Keratinocyte (primary cell): ENCODE measurements at regions not wholly inside any gene's neighbourhood (a gene's known extent, or its start where the extent isn't known, plus 50 kb on each side); places are given as distances from the start of the nearest gene placed in this dataset.

Experiments used
- DNase-seq: peaks from one replicate; pipeline ENCODE4 v3.0.0-alpha.2; 2011; ENCODE audit warnings: low read depth, missing footprints, low spot score
- FAIRE-seq: peaks from 2 replicates; lab custom pipeline; 2011; peaks lifted over from hg19 to GRCh38; lab: Jason Lieb, UNC
- H2AFZ ChIP-seq: 2 replicates; pipeline ENCODE4 v1.6.0; 2012; ENCODE audit warnings: low read length, control low read depth, inconsistent platforms; ENCODE audit not compliant: control insufficient read depth
- H3K27ac ChIP-seq: 2 replicates; pipeline ENCODE4 v1.5.1; 2011; ENCODE audit warnings: low read length; ENCODE audit not compliant: control insufficient read depth, insufficient read depth
- H3K27me3 ChIP-seq: 3 replicates; pipeline ENCODE4 v1.6.0; 2011; ENCODE audit warnings: low read length; ENCODE audit not compliant: control insufficient read depth, insufficient read depth; ENCODE audit errors: extremely low read depth
- H3K36me3 ChIP-seq, 2 experiments: 2 replicates in 1 of 2; 3 replicates in 1 of 2; pipeline ENCODE4 v1.5.1; 2011; ENCODE audit warnings: low read length in 2 of 2, mild to moderate bottlenecking in 1 of 2; ENCODE audit not compliant: control insufficient read depth in 2 of 2, insufficient read depth in 2 of 2; ENCODE audit errors: extremely low read depth in 1 of 2
- H3K4me1 ChIP-seq: 3 replicates; pipeline ENCODE4 v1.5.1; 2011; ENCODE audit warnings: low read length; ENCODE audit not compliant: control insufficient read depth, insufficient read depth; ENCODE audit errors: extremely low read depth
- H3K4me2 ChIP-seq: 3 replicates; pipeline ENCODE4 v1.6.0; 2011; ENCODE audit warnings: low read depth, low read length; ENCODE audit not compliant: control insufficient read depth, insufficient read depth; ENCODE audit errors: extremely low read depth
- H3K4me3 ChIP-seq, 3 experiments: fragments of 200-600 bp in 1 of 3; sonication (generic) in 1 of 3; 2 replicates in 2 of 3; 3 replicates in 1 of 3; pipeline ENCODE4 v1.5.1; 2011 to 2016; ENCODE audit warnings: low read length in 3 of 3, mild to moderate bottlenecking in 3 of 3, control low read depth in 2 of 3, inconsistent platforms in 1 of 3, low read depth in 1 of 3, mixed read lengths in 1 of 3, mixed run types in 1 of 3, moderate library complexity in 1 of 3; ENCODE audit not compliant: control insufficient read depth in 2 of 3, insufficient read depth in 2 of 3; ENCODE audit errors: extremely low read depth in 1 of 3
- H3K79me2 ChIP-seq: 2 replicates; pipeline ENCODE4 v1.6.0; 2012; ENCODE audit warnings: low read length; ENCODE audit not compliant: control insufficient read depth, insufficient read depth
- H3K9ac ChIP-seq: 3 replicates; pipeline ENCODE4 v1.6.0; 2011; ENCODE audit warnings: low read length; ENCODE audit not compliant: control insufficient read depth, insufficient read depth; ENCODE audit errors: extremely low read depth
- H3K9me1 ChIP-seq: 3 replicates; pipeline ENCODE4 v1.6.0; 2011; ENCODE audit warnings: low read length; ENCODE audit not compliant: control insufficient read depth, insufficient read depth; ENCODE audit errors: extremely low read depth
- H3K9me3 ChIP-seq: 2 replicates; pipeline ENCODE4 v1.5.1; 2012; ENCODE audit warnings: low read depth, low read length; ENCODE audit not compliant: control insufficient read depth
- H4K20me1 ChIP-seq: 3 replicates; pipeline ENCODE4 v1.6.0; 2011; ENCODE audit warnings: low read length; ENCODE audit not compliant: control insufficient read depth, insufficient read depth; ENCODE audit errors: extremely low read depth
- CTCF ChIP-seq, 3 experiments: IDR thresholded peaks in 1 of 3; conservative IDR thresholded peaks in 1 of 3; optimal IDR thresholded peaks in 1 of 3; 2 replicates in 2 of 3; 3 replicates in 1 of 3; pipeline versions ENCODE3 to v1.5.1; 2011; ENCODE audit warnings: low read length in 3 of 3, mild to moderate bottlenecking in 3 of 3, moderate library complexity in 2 of 3, control low read depth in 1 of 3, inconsistent platforms in 1 of 3; ENCODE audit not compliant: insufficient read depth in 2 of 3; ENCODE audit errors: extremely low read depth in 1 of 3
- EZH2 ChIP-seq: IDR thresholded peaks from one replicate; pipeline ENCODE4 v1.6.1; 2012; ENCODE audit warnings: inconsistent platforms, mild to moderate bottlenecking, low read length, moderate library complexity
- dilution Hi-C: fragments of 300-500 bp; cut with MboI; formaldehyde crosslinking; loops from one replicate; pipeline ENCODE4 v1.7.0; 2020; ENCODE audit warnings: low sequenced_read_pairs; ENCODE audit not compliant: extremely low pct_ligation_motif_present

DNA sequence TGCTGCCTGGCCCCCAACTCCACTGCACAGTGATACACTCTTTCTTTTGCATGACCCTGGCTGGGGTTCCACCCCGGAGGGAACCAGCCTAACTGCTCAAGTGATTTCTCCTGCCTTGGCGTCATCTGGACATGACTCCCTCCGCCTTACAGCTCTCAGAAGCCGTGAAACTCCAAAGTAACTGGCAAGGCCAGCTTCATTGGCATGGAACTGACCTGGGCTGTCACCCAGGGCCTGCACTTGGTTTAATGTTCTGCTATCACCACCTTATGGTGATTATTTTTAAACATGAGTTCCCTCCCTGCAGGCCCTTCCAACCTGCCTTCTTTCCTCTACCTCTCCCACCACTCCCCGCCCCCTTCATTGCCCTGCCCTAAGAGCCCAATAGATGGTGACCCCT is 139.7 kb upstream of the CDH5 start:
- Histone ChIP-seq H3K27ac (no peak overlapping the region), H3K27me3 (no peaks in the 10 kb centered on the region), H2AFZ (no peak overlapping the region), H3K36me3 (no peaks in the 10 kb centered on the region), H3K4me3 (no peak overlapping the region), H3K4me2 (no peak overlapping the region), H3K79me2 (no peaks in the 10 kb centered on the region), H3K9me1 (no peaks in the 10 kb centered on the region), H4K20me1 (no peaks in the 10 kb centered on the region), H3K4me1 (peaks cover 6% of the 10 kb centered on the region), H3K9me3 (no peaks in the 10 kb centered on the region), H3K9ac (no peak overlapping the region)
- TF ChIP-seq CTCF (optimal IDR thresholded peaks at IDR 0.05 in 1 of 3, IDR thresholded peaks at IDR 0.05 in 1 of 3, conservative IDR thresholded peaks at IDR 0.05 in 1 of 3; ENCODE audit: extremely low read depth in 1 of 3, insufficient read depth in 2 of 3, low read length in 3 of 3) (no peak), EZH2 (no peak)
- DNase-seq (no peak), FAIRE-seq (no peak)
- dilution Hi-C loops = no loop called here

GRCh38 chr16:66225696-66226095 is 140.8 kb upstream of the CDH5 start:
- TF ChIP-seq CTCF (optimal IDR thresholded peaks at IDR 0.05 in 1 of 3, IDR thresholded peaks at IDR 0.05 in 1 of 3, conservative IDR thresholded peaks at IDR 0.05 in 1 of 3; ENCODE audit: extremely low read depth in 1 of 3, insufficient read depth in 2 of 3, low read length in 3 of 3) (no peak), EZH2 (no peak)
- no peaks in the 10 kb centered on the region for H3K79me2 ChIP-seq
- no peaks in the 10 kb centered on the region for H3K36me3 ChIP-seq
- H4K20me1 ChIP-seq = no peaks in the 10 kb centered on the region
- no peak for FAIRE-seq
- H3K27me3 ChIP-seq = no peaks in the 10 kb centered on the region
- dilution Hi-C loops = no loop called here
- no peaks in the 10 kb centered on the region for H3K9me1 ChIP-seq
- H3K9me3 ChIP-seq = no peaks in the 10 kb centered on the region
- no peak for DNase-seq
- peaks cover 6% of the 10 kb centered on the region for H3K4me1 ChIP-seq
- no peak overlapping the region for H3K4me2 ChIP-seq
- no peak overlapping the region for H3K9ac ChIP-seq
- H3K27ac ChIP-seq = no peak overlapping the region
- H2AFZ ChIP-seq = no peak overlapping the region
- H3K4me3 ChIP-seq = no peak overlapping the region
